LNCaP clone FGC (cell line): ENCODE measurements at regions not wholly inside any gene's neighbourhood (a gene's known extent, or its start where the extent isn't known, plus 50 kb on each side); places are given as distances from the start of the nearest gene placed in this dataset.

Experiments used
- DNase-seq: peaks from one replicate; pipeline ENCODE4 v3.0.0-alpha.2; 2011; ENCODE audit warnings: low read depth
- H3K4me3 ChIP-seq: 2 replicates; pipeline ENCODE4 v1.5.1; 2011; ENCODE audit warnings: mild to moderate bottlenecking, low read depth, low read length, control low read depth
- CTCF ChIP-seq: IDR thresholded peaks from 2 replicates; pipeline ENCODE4 v1.5.1; 2012; ENCODE audit warnings: mild to moderate bottlenecking; ENCODE audit not compliant: control insufficient read depth, insufficient read depth; ENCODE audit errors: extremely low read depth

- no peak overlapping the region for H3K4me3 ChIP-seq
- no peak for TF ChIP-seq CTCF
- DNase-seq = no peak
Measured at GRCh38 chr1:112767646-112768045, 52.5 kb upstream of the PPM1J start.
